Thoracic aorta (tissue), 2 donors: ENCODE measurements at regions not wholly inside any gene's neighbourhood (a gene's known extent, or its start where the extent isn't known, plus 50 kb on each side); places are given as distances from the start of the nearest gene placed in this dataset.

ENCODE experiments used
- ATAC-seq: fragments of 150-250 bp; one replicate; pipeline ENCODE4 v1.8.0; 2017; ENCODE audit warnings: low read depth; ENCODE audit not compliant: insufficient number of reproducible peaks, low FRiP score
- DNase-seq: peaks from one replicate; pipeline ENCODE4 v3.0.0-alpha.2; 2020; ENCODE audit warnings: low spot score
- H3K27ac ChIP-seq, 2 donors: fragments of 200-600 bp; sonication (generic); 1 replicate in 1 of 2; 2 replicates in 1 of 2; pipeline ENCODE4 v1.5.1; 2016; ENCODE audit warnings: mild to moderate bottlenecking in 2 of 2, moderate library complexity in 2 of 2
- H3K27me3 ChIP-seq: fragments of 200-600 bp; sonication (generic); replicated peaks from 2 replicates; pipeline ENCODE4 v1.6.0; 2016; ENCODE audit warnings: mild to moderate bottlenecking; ENCODE audit not compliant: insufficient read depth
- H3K36me3 ChIP-seq: fragments of 200-600 bp; sonication (generic); one replicate; pipeline ENCODE4 v1.5.1; 2016
- H3K4me1 ChIP-seq, 2 donors: fragments of 200-600 bp; sonication (generic); 1 replicate in 1 of 2; 2 replicates in 1 of 2; pipeline versions ENCODE4 v1.5.1 to v1.6.0; 2016; ENCODE audit warnings: low read depth in 2 of 2, mild to moderate bottlenecking in 1 of 2; ENCODE audit not compliant: control insufficient read depth in 1 of 2
- H3K4me3 ChIP-seq: fragments of 200-600 bp; sonication (generic); 2 replicates; pipeline ENCODE4 v1.5.1; 2016; ENCODE audit warnings: mild to moderate bottlenecking
- H3K9me3 ChIP-seq: fragments of 200-600 bp; sonication (generic); 2 replicates; pipeline ENCODE4 v1.5.1; 2016
- TF ChIP-seq, protein P1 (sequence below): fragments of 200-600 bp; sonication (generic); IDR thresholded peaks from one replicate; pipeline ENCODE4 v1.5.1; 2019; ENCODE audit warnings: antibody characterized with exemption

DNA sequence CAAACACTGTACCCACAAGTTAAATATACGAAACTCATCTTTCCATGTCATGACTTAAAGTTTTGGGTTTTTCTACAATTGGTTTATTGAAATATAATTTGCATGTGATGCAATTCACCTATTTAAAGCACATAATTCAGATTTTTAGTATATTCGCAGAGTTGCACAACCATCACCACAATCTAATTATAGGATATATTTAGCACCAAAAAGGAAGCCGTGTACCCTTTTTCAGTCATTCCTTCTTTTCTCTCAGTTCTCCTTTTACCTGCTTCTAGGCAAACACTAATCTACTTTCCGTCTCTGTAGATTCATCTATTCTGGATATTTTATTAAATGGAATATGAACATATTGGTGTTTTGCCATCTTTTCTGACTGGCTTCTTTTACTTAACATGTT, 1458.1 kb upstream of the TENM4 start:
- H3K27ac ChIP-seq, result no peak overlapping the region
- H3K9me3 ChIP-seq, result no peaks in the 10 kb centered on the region
- TF ChIP-seq, protein P1, sequence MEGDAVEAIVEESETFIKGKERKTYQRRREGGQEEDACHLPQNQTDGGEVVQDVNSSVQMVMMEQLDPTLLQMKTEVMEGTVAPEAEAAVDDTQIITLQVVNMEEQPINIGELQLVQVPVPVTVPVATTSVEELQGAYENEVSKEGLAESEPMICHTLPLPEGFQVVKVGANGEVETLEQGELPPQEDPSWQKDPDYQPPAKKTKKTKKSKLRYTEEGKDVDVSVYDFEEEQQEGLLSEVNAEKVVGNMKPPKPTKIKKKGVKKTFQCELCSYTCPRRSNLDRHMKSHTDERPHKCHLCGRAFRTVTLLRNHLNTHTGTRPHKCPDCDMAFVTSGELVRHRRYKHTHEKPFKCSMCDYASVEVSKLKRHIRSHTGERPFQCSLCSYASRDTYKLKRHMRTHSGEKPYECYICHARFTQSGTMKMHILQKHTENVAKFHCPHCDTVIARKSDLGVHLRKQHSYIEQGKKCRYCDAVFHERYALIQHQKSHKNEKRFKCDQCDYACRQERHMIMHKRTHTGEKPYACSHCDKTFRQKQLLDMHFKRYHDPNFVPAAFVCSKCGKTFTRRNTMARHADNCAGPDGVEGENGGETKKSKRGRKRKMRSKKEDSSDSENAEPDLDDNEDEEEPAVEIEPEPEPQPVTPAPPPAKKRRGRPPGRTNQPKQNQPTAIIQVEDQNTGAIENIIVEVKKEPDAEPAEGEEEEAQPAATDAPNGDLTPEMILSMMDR, result no peak
- H3K36me3 ChIP-seq, result no peaks in the 10 kb centered on the region
- DNase-seq (no peak), ATAC-seq (no peak)
- no peaks in the 10 kb centered on the region for H3K27me3 ChIP-seq
- no peak overlapping the region for H3K4me3 ChIP-seq
- H3K4me1 ChIP-seq, result no peaks in the 10 kb centered on the region

DNA sequence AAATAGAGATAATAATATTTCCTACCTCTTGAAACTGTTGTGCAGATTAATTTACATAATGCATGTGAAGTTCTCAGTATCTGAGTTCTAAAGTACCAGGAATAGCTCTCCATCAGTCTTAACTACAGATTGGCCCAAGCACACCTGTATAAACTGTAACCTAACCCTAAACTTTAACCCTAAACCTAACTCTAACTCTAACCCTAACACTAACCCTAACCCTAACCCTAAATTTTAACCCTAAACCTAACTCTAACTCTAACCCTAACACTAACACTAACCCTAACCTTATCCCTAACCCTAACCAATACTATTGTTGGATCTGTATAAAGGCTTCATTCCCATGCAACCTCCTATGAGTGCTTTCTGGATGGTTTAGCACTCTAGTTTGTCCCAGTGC, 1445.9 kb upstream of the TENM4 start:
- DNase-seq, result no peak
- H3K4me3 ChIP-seq, result no peak overlapping the region
- H3K27ac ChIP-seq, result no peak overlapping the region
- no peaks in the 10 kb centered on the region for H3K36me3 ChIP-seq
- H3K4me1 ChIP-seq, result peaks cover 0 to 14% of the 10 kb centered on the region in 2 donors
- TF ChIP-seq, protein P1, result no peak
- no peaks in the 10 kb centered on the region for H3K9me3 ChIP-seq
- ATAC-seq, result no peak
- no peaks in the 10 kb centered on the region for H3K27me3 ChIP-seq

DNA sequence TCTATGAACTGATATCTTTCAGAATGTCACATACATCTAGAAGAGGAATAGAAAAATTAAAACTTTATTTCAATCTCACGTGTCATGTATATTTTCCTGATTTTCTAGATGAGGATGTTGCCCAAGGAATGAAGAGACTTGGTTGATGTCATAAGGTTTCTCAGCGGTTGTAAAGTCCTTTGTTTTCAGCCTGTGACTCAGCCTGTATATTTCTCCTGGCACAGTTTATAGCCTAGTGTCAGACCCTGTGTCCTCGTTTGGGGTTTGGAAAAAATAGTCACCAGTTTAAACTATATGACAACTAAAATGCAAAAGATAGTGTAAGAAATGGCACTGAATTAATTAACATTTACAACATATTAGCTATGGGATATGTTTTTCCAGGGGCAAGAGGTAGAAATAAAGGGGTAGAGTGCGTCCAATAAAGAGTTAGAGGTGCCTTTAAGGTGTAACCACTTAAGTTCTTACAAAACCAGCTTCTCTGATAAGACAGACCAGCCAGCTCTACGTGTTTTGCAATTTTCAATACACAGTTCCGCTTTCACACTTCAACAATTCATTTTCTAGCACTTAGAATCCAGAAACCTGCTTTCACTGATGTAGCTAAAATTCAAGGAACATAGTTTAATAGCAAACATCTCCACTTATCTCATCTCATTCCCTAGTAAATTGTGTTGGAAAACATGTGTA, 1432.6 kb upstream of the TENM4 start:
- no peaks in the 10 kb centered on the region for H3K36me3 ChIP-seq
- no peak overlapping the region for H3K4me3 ChIP-seq
- H3K27ac ChIP-seq, result no peak overlapping the region
- no peaks in the 10 kb centered on the region for H3K9me3 ChIP-seq
- no peaks in the 10 kb centered on the region for H3K4me1 ChIP-seq
- ATAC-seq (no peak), DNase-seq (no peak)
- no peaks in the 10 kb centered on the region for H3K27me3 ChIP-seq
- TF ChIP-seq, protein P1, result no peak

DNA sequence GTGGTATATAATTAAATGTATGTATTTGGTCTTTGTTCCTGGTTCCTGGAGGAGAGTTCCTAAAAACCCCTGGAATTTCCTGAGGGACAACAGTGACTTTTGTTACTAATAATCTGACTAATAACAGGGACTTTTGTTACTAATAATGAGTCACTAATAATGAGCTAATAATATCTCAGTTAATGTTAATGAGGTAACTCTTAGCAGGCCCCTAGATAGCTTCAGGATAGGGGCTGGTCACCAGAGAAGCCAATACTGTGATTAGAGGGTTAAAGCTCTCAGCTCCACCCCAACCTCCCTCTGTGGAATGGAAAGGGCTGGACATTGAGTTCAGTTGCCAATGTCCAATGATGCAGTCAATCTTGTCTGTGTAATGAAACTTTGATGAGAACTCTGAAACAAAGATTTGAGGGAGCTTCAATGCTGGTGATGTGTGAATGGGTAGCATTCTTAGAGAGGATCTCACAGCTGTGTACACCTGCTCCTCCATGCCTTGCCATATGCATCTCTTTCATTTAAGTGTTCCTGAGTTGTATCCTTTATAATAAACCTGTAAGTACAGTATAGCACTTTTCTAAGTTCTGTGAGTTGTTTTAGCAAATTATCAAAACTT, 1431.4 kb upstream of the TENM4 start:
- no peak for DNase-seq
- H3K9me3 ChIP-seq, result no peaks in the 10 kb centered on the region
- no peak overlapping the region for H3K27ac ChIP-seq
- no peak for ATAC-seq
- no peaks in the 10 kb centered on the region for H3K4me1 ChIP-seq
- no peak overlapping the region for H3K4me3 ChIP-seq
- H3K36me3 ChIP-seq, result no peaks in the 10 kb centered on the region
- TF ChIP-seq, protein P1, result no peak
- H3K27me3 ChIP-seq, result no peaks in the 10 kb centered on the region

DNA sequence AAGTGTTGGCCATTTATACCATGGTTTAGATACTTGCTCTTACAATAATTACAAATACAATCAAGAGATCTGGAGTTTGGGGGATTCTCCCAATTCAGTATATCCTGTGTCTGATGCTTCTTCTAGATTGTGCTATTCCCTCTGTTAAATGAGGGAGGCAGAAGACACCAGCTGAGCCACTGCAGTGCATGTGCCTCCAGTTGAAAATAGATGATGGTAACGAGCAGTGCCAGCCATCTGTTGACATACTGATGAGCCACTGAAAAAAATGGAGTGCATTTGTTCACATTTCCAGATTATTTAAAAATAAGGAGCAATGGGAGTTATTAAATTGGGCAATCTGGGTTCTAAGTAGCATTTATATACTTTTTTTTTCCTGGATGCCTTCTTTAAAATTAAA, 1428.0 kb upstream of the TENM4 start:
- Histone ChIP-seq H3K27me3 (no peaks in the 10 kb centered on the region), H3K36me3 (no peaks in the 10 kb centered on the region), H3K27ac (no peak overlapping the region), H3K9me3 (no peaks in the 10 kb centered on the region), H3K4me1 (no peaks in the 10 kb centered on the region), H3K4me3 (no peak overlapping the region)
- DNase-seq (no peak), ATAC-seq (no peak)
- TF ChIP-seq, protein P1, result no peak
